Dendritic cell treated with granulocyte-macrophage colony-stimulating factor and Interleukin-4, amounts not matched to agents 40 ng/mL and 50 ng/mL, for 4 days (primary cell): ENCODE measurements at regions not wholly inside any gene's neighbourhood (a gene's known extent, or its start where the extent isn't known, plus 50 kb on each side); places are given as distances from the start of the nearest gene placed in this dataset.

ENCODE experiments used
- H3K27ac Mint-ChIP-seq: one replicate; pipeline ENCODE4 v1.8.0; 2022; ENCODE audit warnings: mild to moderate bottlenecking, mixed read lengths
- H3K27me3 Mint-ChIP-seq: one replicate; pipeline ENCODE4 v1.8.0; 2022; ENCODE audit warnings: mild to moderate bottlenecking, mixed read lengths
- H3K36me3 Mint-ChIP-seq: one replicate; pipeline ENCODE4 v1.8.0; 2022; ENCODE audit warnings: low read depth, mixed read lengths
- H3K4me1 Mint-ChIP-seq: one replicate; pipeline ENCODE4 v1.8.0; 2022; ENCODE audit warnings: low read depth, mixed read lengths
- H3K4me3 Mint-ChIP-seq: one replicate; pipeline ENCODE4 v1.8.0; 2022; ENCODE audit warnings: mild to moderate bottlenecking, moderate library complexity, mixed read lengths
- H3K9me3 Mint-ChIP-seq: one replicate; pipeline ENCODE4 v1.8.0; 2022; ENCODE audit warnings: mixed read lengths
- intact Hi-C: fragments of 100-400 bp; cut with micrococcal nuclease; formaldehyde crosslinking; loops from one replicate; pipeline ENCODE4 v1.15.0; 2022

DNA sequence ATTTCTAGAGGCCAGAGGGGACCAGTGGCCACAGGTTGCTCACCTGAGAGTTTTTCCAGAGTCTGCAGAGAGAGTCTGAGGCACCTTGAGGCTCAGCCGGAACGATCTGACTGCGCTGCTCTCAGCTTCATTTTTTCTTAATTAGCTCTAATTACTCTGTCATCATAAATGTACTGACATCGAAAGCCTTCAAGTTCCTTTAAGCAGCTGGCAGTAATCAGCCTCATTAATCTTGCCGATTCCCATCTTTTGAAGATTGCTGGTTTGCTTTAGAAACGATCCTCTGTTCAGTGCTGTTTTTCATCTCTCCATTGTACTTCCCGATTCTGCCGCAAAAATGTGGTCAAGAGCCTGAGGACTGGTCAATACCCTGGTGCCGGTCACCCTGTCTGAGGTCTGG is 454.7 kb downstream of the TYW1 start:
- Mint-ChIP-seq H3K9me3 (peaks cover 5% of the 10 kb centered on the region), H3K27me3 (peaks cover 2% of the 10 kb centered on the region), H3K36me3 (no peaks in the 10 kb centered on the region), H3K4me1 (no peaks in the 10 kb centered on the region), H3K4me3 (no peak overlapping the region), H3K27ac (no peak overlapping the region)
- intact Hi-C loops, result no loop called here

- no peaks in the 10 kb centered on the region for H3K4me1 Mint-ChIP-seq
- peaks cover 5% of the 10 kb centered on the region for H3K9me3 Mint-ChIP-seq
- no peak overlapping the region for H3K4me3 Mint-ChIP-seq
- peaks cover 2% of the 10 kb centered on the region for H3K27me3 Mint-ChIP-seq
- no peaks in the 10 kb centered on the region for H3K36me3 Mint-ChIP-seq
- intact Hi-C loops, result no loop called here
- no peak overlapping the region for H3K27ac Mint-ChIP-seq
These were observed 455.9 kb downstream of the TYW1 start for GRCh38 chr7:67452516-67453026.

DNA sequence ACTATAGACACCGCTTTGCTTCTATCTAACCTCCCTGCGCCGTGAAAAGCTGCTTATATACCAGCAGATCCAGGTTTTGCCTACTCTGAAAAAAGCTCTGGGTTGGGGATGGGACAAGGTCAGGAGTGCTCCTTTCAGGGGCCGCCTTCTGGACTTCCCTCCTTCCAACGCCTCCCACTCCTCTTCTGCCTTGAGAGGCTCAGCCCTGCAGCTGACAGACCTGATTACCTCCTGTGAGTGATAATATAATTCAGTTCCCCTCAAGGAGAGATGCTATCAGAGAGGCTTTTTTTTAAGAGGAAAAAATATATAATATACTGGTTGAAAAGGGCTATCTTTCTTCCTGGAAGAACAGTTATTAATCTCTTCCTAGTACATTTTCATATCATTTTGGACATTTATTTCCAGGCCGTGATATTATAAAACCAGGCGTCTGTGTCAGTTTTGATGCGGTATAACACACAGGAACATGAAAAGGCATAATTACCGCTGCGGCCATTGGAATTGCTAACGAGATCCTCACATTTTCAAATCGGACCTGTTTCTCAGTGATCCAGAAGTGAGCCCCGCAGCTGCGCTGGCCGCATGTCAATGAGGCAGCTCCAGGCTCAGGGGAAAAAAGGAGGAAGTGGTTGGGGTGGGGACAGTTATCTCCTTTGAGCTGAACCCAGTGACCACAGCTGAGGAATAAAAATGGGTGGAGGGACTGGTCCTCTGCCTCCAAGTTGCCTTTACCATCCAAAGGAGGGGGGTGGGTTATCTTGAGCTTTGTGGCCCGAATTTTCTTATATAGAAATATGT is 457.1 kb downstream of the TYW1 start:
- no peaks in the 10 kb centered on the region for H3K36me3 Mint-ChIP-seq
- no peak overlapping the region for H3K27ac Mint-ChIP-seq
- peaks cover 2% of the 10 kb centered on the region for H3K27me3 Mint-ChIP-seq
- H3K4me3 Mint-ChIP-seq, result no peak overlapping the region
- intact Hi-C loops, result no loop called here
- H3K4me1 Mint-ChIP-seq, result no peaks in the 10 kb centered on the region
- peaks cover 5% of the 10 kb centered on the region for H3K9me3 Mint-ChIP-seq

DNA sequence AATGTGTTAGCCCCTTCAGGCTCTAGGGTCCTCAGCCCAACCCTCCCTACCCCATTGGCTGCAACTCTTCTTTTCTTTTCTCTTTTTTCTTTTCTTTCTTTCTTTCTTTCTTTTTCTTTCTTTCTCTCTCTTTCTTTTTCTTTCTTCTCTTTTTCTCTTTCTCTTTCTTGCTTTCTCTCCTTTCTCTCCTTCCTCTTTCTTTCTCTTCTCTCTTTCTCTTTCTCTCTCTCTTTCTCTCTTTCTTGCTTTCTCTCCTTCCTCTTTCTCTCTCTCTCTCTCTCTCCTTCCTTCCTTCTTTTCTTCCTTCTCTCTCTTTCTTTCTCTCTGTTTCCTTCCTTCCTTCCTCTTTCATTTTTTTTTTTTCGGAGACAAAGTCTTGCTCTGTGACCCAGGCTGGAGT is 458.9 kb downstream of the TYW1 start:
- Mint-ChIP-seq H3K27ac (no peak overlapping the region), H3K27me3 (peaks cover 2% of the 10 kb centered on the region), H3K4me3 (no peak overlapping the region), H3K36me3 (no peaks in the 10 kb centered on the region), H3K9me3 (peaks cover 5% of the 10 kb centered on the region), H3K4me1 (no peaks in the 10 kb centered on the region)
- intact Hi-C loops, result no loop called here

- Mint-ChIP-seq H3K27me3 (peaks cover 4% of the 10 kb centered on the region), H3K4me3 (no peak overlapping the region), H3K27ac (no peak overlapping the region), H3K36me3 (no peaks in the 10 kb centered on the region), H3K9me3 (peaks cover 20% of the 10 kb centered on the region), H3K4me1 (no peaks in the 10 kb centered on the region)
- intact Hi-C loops, result no loop called here
These were observed 466.2 kb downstream of the TYW1 start for GRCh38 chr7:67462781-67463191.

- H3K4me3 Mint-ChIP-seq, result no peak overlapping the region
- peaks cover 25% of the 10 kb centered on the region for H3K9me3 Mint-ChIP-seq
- peaks cover 4% of the 10 kb centered on the region for H3K27me3 Mint-ChIP-seq
- no peaks in the 10 kb centered on the region for H3K4me1 Mint-ChIP-seq
- no peak overlapping the region for H3K27ac Mint-ChIP-seq
- intact Hi-C loops, result no loop called here
- H3K36me3 Mint-ChIP-seq, result no peaks in the 10 kb centered on the region
These were observed 466.7 kb downstream of the TYW1 start for GRCh38 chr7:67463316-67463715.

- peaks cover 30% of the 10 kb centered on the region for H3K9me3 Mint-ChIP-seq
- intact Hi-C loops, result no loop called here
- H3K27me3 Mint-ChIP-seq, result peaks cover 4% of the 10 kb centered on the region
- no peaks in the 10 kb centered on the region for H3K36me3 Mint-ChIP-seq
- H3K4me1 Mint-ChIP-seq, result no peaks in the 10 kb centered on the region
- H3K27ac Mint-ChIP-seq, result no peak overlapping the region
- H3K4me3 Mint-ChIP-seq, result no peak overlapping the region
These were observed 467.4 kb downstream of the TYW1 start for GRCh38 chr7:67463983-67464382.

DNA sequence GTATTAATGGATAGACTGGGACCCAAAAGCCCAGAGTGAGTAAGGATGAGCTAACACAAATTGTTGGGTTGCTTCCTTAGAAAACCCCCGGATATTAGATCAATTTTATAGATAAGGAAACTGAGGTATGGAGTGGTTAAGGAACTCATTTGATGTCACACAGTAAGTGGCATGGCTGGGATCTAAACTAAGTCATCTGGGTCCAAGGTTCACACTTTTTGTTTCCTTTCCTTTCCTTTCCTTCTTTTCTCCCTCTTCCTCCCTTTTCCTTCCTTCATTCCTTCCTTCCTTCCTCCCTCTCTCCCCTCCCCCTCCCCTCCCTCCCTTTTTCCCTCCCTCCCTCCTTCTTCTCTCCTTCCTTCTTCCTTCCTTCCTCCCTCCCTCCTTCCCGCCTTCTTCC is 469.5 kb downstream of the TYW1 start:
- peaks cover 4% of the 10 kb centered on the region for H3K27me3 Mint-ChIP-seq
- no peaks in the 10 kb centered on the region for H3K36me3 Mint-ChIP-seq
- no peak overlapping the region for H3K27ac Mint-ChIP-seq
- intact Hi-C loops, result no loop called here
- H3K4me3 Mint-ChIP-seq, result no peak overlapping the region
- peaks cover 39% of the 10 kb centered on the region for H3K9me3 Mint-ChIP-seq
- H3K4me1 Mint-ChIP-seq, result no peaks in the 10 kb centered on the region

DNA sequence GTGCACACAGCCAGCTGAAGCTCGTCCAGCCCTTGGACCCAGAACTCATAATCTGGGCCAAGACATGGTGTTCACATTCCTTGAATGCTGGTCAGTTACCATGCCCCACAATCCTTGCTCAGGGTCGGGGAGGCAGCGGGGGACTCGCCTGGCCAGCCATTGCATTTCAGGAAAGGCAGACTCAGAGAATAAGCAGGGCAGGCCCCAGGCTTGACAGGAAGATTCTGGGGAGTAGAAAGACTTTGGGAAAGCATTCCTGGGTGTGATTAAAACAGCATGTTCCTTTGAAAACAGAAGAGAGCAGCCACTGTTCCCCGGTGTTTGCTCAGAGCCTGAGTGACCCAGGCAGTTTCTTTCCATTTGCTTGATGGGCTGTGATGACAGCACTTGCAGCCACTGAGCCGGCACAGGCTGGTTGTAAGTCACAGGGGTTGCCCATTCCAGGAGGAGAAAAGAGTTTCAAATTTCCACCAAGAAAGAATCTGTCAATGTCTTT is 473.7 kb downstream of the TYW1 start:
- intact Hi-C loops, result no loop called here
- Mint-ChIP-seq H3K9me3 (peaks cover 24% of the 10 kb centered on the region), H3K36me3 (no peaks in the 10 kb centered on the region), H3K4me3 (no peak overlapping the region), H3K27me3 (no peaks in the 10 kb centered on the region), H3K27ac (no peak overlapping the region), H3K4me1 (no peaks in the 10 kb centered on the region)

- Mint-ChIP-seq H3K27me3 (no peaks in the 10 kb centered on the region), H3K9me3 (no peaks in the 10 kb centered on the region), H3K4me3 (no peak overlapping the region), H3K36me3 (no peaks in the 10 kb centered on the region), H3K4me1 (no peaks in the 10 kb centered on the region), H3K27ac (no peak overlapping the region)
- intact Hi-C loops, result no loop called here
These were observed 478.7 kb downstream of the TYW1 start for GRCh38 chr7:67475293-67475692.

DNA sequence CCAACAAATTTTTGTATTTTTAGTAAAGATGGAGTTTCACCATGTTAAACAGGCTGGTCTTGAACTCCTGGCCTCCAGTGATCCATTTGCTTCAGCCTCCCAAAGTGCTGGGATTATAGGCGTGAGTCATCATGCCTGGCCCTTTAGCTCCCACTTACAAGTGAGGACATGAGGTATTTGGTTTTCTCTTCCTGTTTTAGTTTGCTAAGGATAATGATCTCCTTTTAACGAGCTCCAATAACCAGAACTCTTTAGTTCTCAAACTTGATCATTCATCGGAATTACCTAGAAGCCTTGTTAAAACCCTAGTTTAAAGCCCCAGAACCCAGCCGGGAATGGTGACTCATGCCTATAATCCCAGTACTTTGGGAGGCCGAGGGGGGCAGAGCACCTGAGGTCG is 481.4 kb downstream of the TYW1 start:
- Mint-ChIP-seq H3K4me3 (no peak overlapping the region), H3K36me3 (no peaks in the 10 kb centered on the region), H3K9me3 (no peaks in the 10 kb centered on the region), H3K27ac (no peak overlapping the region), H3K27me3 (no peaks in the 10 kb centered on the region), H3K4me1 (no peaks in the 10 kb centered on the region)
- intact Hi-C loops, result no loop called here

GRCh38 chr7:67484244-67484751 is 487.7 kb downstream of the TYW1 start:
- Mint-ChIP-seq H3K36me3 (no peaks in the 10 kb centered on the region), H3K9me3 (no peaks in the 10 kb centered on the region), H3K4me3 (peak overlapping the region; percentile 25), H3K27me3 (no peaks in the 10 kb centered on the region), H3K27ac (no peak overlapping the region), H3K4me1 (peaks cover 7% of the 10 kb centered on the region)
- intact Hi-C loops, result no loop called here

GRCh38 chr7:67486401-67486800 is 489.8 kb downstream of the TYW1 start:
- Mint-ChIP-seq H3K27ac (no peak overlapping the region), H3K4me3 (no peak overlapping the region), H3K4me1 (peaks cover 7% of the 10 kb centered on the region), H3K36me3 (no peaks in the 10 kb centered on the region), H3K27me3 (no peaks in the 10 kb centered on the region), H3K9me3 (no peaks in the 10 kb centered on the region)
- intact Hi-C loops, result no loop called here

DNA sequence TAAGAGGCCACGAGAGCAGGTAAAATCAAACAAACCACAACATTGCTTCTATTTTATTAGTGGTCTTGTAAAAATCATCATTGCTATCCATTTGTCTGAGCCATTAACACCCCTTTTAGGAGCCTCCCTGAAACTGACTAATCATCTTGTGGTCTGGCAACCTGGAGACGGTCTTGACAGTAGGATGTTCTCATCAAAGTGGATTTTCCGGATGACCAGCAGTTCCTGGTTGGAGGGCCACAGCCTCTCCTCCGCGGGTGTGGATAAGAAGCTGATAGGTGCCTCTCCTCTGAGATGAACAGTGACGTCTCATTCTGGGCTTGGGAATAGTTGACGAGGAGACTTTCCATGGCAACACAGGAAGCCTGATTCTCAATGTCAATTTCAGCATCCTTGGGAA is 490.7 kb downstream of the TYW1 start:
- H3K4me3 Mint-ChIP-seq, result no peak overlapping the region
- H3K9me3 Mint-ChIP-seq, result no peaks in the 10 kb centered on the region
- intact Hi-C loops, result no loop called here
- peaks cover 7% of the 10 kb centered on the region for H3K4me1 Mint-ChIP-seq
- H3K27me3 Mint-ChIP-seq, result no peaks in the 10 kb centered on the region
- no peak overlapping the region for H3K27ac Mint-ChIP-seq
- no peaks in the 10 kb centered on the region for H3K36me3 Mint-ChIP-seq

DNA sequence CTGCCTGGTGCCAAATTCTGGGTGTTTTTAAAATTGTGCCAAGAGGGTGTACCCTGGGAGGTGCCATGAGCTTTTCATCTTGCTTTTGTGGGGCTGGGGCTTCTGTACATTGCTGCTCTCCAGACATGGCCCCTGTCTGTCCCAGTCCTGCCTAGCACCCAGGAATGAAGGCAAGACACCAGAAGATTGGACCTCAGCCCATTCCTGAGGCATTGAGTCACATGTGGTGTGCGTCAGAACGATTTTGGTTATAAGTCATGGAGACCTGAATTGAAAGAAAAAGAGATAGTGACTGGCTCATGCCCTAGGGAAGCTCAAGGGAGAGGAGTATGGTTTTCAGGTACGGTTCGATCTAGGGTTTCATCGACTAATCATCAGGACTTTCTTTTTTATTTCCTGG is 493.2 kb downstream of the TYW1 start:
- Mint-ChIP-seq H3K27ac (no peak overlapping the region), H3K4me1 (no peaks in the 10 kb centered on the region), H3K9me3 (peaks cover 8% of the 10 kb centered on the region), H3K36me3 (no peaks in the 10 kb centered on the region), H3K27me3 (no peaks in the 10 kb centered on the region), H3K4me3 (no peak overlapping the region)
- intact Hi-C loops, result no loop called here
